Fibroblast of lung (primary cell): ENCODE measurements at regions not wholly inside any gene's neighbourhood (a gene's known extent, or its start where the extent isn't known, plus 50 kb on each side); places are given as distances from the start of the nearest gene placed in this dataset.

Experiments
- EZH2 ChIP-seq: IDR thresholded peaks from 2 replicates; pipeline ENCODE4 v1.5.1; 2012; ENCODE audit warnings: low read length, control low read depth, mild to moderate bottlenecking; ENCODE audit errors: missing control alignments
- TF ChIP-seq, protein P1 (sequence below), 2 donors: IDR thresholded peaks in 1 of 2; conservative IDR thresholded peaks in 1 of 2; 1 replicate in 1 of 2; 2 replicates in 1 of 2; pipeline ENCODE4 v1.5.1; 2011 to 2012; ENCODE audit warnings: low read length in 2 of 2, control low read depth in 1 of 2, inconsistent platforms in 1 of 2, low read depth in 1 of 2, mild to moderate bottlenecking in 1 of 2

DNA sequence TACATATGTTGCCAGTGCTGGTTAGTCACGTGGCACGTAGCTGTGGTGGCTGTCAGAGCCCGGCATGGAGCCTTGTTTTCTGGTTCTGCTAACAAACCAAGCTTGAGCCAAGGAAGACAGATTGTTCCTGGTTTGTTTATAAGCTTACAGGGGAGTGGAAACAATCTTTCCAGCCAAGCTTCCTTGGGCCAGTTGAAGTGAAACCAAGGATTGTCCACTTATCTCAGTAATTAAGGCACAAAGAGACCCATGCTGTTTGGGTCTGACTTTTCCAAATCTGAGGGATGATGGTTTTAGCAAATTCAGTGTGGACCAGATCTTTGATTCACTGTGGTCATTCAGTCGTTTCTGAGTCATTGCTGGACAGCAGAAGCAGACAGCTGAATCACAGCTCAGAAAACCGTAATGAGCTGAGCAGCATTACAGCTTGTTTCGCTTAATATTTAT lies 297.3 kb upstream of the COBL start:
- TF ChIP-seq EZH2: no peak
- TF ChIP-seq, protein P1, sequence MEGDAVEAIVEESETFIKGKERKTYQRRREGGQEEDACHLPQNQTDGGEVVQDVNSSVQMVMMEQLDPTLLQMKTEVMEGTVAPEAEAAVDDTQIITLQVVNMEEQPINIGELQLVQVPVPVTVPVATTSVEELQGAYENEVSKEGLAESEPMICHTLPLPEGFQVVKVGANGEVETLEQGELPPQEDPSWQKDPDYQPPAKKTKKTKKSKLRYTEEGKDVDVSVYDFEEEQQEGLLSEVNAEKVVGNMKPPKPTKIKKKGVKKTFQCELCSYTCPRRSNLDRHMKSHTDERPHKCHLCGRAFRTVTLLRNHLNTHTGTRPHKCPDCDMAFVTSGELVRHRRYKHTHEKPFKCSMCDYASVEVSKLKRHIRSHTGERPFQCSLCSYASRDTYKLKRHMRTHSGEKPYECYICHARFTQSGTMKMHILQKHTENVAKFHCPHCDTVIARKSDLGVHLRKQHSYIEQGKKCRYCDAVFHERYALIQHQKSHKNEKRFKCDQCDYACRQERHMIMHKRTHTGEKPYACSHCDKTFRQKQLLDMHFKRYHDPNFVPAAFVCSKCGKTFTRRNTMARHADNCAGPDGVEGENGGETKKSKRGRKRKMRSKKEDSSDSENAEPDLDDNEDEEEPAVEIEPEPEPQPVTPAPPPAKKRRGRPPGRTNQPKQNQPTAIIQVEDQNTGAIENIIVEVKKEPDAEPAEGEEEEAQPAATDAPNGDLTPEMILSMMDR (conservative IDR thresholded peaks at IDR 0.05 in 1 of 2, IDR thresholded peaks at IDR 0.05 in 1 of 2; ENCODE audit: low read depth in 1 of 2, low read length in 2 of 2): no peak
